Kidney (tissue), 13 donors: ENCODE measurements at regions not wholly inside any gene's neighbourhood (a gene's known extent, or its start where the extent isn't known, plus 50 kb on each side); places are given as distances from the start of the nearest gene placed in this dataset.

Source experiments
- DNase-seq, 5 donors: peaks; one replicate each; pipeline ENCODE4 v3.0.0-alpha.2; 2013 to 2020
- FAIRE-seq: peaks from 2 replicates; lab custom pipeline; 2012; peaks lifted over from hg19 to GRCh38; lab: Jason Lieb, UNC
- H3K27ac ChIP-seq, 2 donors: one replicate each; pipeline ENCODE4 v1.7.0; 2013; ENCODE audit warnings: low read depth in 2 of 2, low read length in 2 of 2, inconsistent platforms in 1 of 2
- H3K27me3 ChIP-seq: one replicate; pipeline ENCODE4 v1.7.1; 2013; ENCODE audit warnings: low read length, inconsistent platforms; ENCODE audit not compliant: control insufficient read depth, insufficient read depth
- H3K36me3 ChIP-seq, 3 donors: one replicate each; pipeline versions ENCODE4 v1.7.0 to v1.7.1; 2013; ENCODE audit warnings: low read length in 3 of 3, control low read depth in 1 of 3, inconsistent platforms in 1 of 3; ENCODE audit not compliant: insufficient read depth in 3 of 3, control insufficient read depth in 2 of 3
- H3K4me1 ChIP-seq, 3 donors: one replicate each; pipeline versions ENCODE4 v1.7.0 to v1.7.1; 2013; ENCODE audit warnings: low read length in 3 of 3, inconsistent platforms in 1 of 3, low read depth in 1 of 3; ENCODE audit not compliant: control insufficient read depth in 2 of 3, insufficient read depth in 2 of 3
- H3K4me3 ChIP-seq, 3 donors: one replicate each; pipeline versions ENCODE4 v1.7.0 to v1.8.1; 2013; ENCODE audit warnings: low read length in 3 of 3, control low read depth in 1 of 3, inconsistent platforms in 1 of 3
- H3K9ac ChIP-seq, 3 donors: one replicate each; pipeline versions ENCODE4 v1.7.0 to v1.7.1; 2013; ENCODE audit warnings: low read length in 3 of 3, control low read depth in 1 of 3, inconsistent platforms in 1 of 3
- H3K9me3 ChIP-seq, 3 donors: one replicate each; pipeline versions ENCODE4 v1.7.0 to v1.7.1; 2013; ENCODE audit warnings: low read length in 3 of 3, control low read depth in 1 of 3, inconsistent platforms in 1 of 3; ENCODE audit not compliant: control insufficient read depth in 2 of 3, insufficient read depth in 1 of 3
- intact Hi-C: fragments of 100-400 bp; cut with DNase I; formaldehyde crosslinking; loops from one replicate; pipeline ENCODE4 v1.11.1; 2022
- TF ChIP-seq, protein P1 (sequence below): IDR thresholded peaks from 3 replicates; pipeline ENCODE4 v1.5.1; 2012; ENCODE audit warnings: mild to moderate bottlenecking, moderate library complexity, borderline replicate concordance; ENCODE audit not compliant: insufficient read depth; ENCODE audit errors: extremely low read depth
- donor health status: control.
- donor health status: control.
- donor health status: control.
- donor health status: control.
- donor health status: control.
- donor health status: DM: yes; HTN: yes; CAD: no.
- donor health status: Normal renal cell carcinoma (clear cell type).

DNA sequence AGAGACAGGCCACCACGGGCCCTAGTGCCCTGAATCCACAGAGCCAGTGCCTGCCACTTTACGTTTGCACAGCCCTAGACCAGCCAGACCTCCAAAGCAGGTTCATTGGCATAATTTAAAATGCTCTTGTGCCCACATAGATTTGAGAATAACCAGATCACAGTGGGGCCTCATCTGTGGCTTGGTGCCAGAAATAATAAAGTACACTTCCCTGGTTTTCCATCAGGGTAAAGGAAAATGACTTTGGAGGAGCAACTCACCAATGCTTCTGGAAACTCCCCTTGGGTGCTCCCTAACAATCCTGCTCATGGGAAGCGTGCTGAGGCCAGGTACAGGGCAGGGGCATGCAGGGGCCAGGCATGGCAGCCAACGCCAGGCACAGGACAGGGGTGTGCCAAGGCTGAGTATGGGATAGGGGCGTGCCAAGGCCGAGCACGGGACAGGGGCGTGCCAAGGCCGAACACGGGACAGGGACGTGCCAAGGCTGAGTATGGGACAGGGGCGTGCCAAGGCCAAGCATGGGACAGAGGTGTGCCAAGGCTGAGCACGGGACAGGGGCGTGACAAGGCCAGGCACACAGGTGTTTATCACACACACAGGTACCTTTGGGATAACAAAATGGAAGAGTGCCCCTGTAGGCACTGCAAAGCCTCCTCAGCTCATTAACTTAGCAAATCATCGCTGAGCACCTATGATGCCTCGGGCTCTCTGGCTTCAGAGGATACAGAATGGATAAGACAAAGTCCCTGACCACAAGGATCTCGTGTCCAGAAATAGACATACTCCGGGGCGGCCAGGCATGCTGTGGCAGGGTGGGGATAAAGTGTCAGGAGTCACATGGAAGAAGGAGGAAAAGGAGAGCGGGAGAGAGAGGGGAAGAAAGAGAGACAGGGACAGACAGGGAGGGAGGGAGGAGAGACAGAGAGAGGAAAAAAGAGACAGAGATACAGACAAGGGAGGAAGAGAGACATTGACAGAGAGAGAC lies 334.7 kb downstream of the EIPR1 start:
- intact Hi-C loops = no loop called here
- H3K27ac ChIP-seq = no peak overlapping the region
- DNase-seq = peak in 1 of 5 donors; percentile 10
- no peaks in the 10 kb centered on the region for H3K27me3 ChIP-seq
- H3K9me3 ChIP-seq = peaks cover 0 to 7% (median 0%) of the 10 kb centered on the region in 3 donors
- FAIRE-seq = no peak
- H3K4me3 ChIP-seq = no peak overlapping the region
- H3K36me3 ChIP-seq = peaks cover 0 to 3% (median 0%) of the 10 kb centered on the region in 3 donors
- no peak overlapping the region for H3K9ac ChIP-seq
- TF ChIP-seq, protein P1, sequence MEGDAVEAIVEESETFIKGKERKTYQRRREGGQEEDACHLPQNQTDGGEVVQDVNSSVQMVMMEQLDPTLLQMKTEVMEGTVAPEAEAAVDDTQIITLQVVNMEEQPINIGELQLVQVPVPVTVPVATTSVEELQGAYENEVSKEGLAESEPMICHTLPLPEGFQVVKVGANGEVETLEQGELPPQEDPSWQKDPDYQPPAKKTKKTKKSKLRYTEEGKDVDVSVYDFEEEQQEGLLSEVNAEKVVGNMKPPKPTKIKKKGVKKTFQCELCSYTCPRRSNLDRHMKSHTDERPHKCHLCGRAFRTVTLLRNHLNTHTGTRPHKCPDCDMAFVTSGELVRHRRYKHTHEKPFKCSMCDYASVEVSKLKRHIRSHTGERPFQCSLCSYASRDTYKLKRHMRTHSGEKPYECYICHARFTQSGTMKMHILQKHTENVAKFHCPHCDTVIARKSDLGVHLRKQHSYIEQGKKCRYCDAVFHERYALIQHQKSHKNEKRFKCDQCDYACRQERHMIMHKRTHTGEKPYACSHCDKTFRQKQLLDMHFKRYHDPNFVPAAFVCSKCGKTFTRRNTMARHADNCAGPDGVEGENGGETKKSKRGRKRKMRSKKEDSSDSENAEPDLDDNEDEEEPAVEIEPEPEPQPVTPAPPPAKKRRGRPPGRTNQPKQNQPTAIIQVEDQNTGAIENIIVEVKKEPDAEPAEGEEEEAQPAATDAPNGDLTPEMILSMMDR = no peak
- no peaks in the 10 kb centered on the region for H3K4me1 ChIP-seq

DNA sequence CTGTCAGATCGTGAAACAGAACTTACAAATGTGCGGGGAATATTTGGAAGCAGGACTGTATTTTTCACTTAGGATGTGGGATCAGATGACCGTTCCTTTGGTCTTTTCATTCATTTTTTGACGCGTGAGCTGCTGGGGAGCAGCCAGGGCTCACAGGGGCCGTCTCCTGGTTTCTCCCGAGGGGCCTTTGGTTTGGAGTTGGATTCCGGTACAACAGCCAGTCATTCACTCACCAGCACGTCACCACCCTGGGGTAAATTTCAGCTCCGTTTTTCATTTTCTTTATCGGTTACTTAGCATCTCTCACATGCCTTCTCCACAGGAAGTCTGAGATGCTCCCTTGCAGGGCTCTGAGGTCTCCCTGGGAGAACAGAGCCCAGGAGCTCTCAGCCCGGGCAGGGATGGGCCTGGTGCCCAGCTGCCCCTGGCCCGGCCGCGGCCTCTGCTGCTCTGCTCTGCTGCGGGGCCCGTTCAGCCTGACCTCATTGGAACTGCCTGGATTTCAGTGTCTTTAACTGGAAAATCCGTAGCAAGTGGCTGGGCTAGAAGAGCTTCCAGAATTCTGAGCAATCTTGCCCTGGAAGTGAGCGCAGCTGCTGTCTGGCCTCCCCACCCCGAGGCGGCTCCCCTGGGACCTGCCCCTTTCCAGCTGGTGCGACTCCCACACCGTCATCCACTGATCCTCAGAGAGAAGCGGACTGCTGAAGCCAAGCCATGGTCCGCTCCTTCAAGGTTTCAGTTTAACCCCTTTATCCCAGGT lies 335.6 kb downstream of the EIPR1 start:
- Histone ChIP-seq H3K4me3 (no peak overlapping the region), H3K27me3 (no peaks in the 10 kb centered on the region), H3K9ac (no peak overlapping the region), H3K4me1 (no peaks in the 10 kb centered on the region), H3K27ac (no peak overlapping the region), H3K9me3 (peaks cover 0 to 7% (median 0%) of the 10 kb centered on the region in 3 donors), H3K36me3 (peaks cover 0 to 3% (median 0%) of the 10 kb centered on the region in 3 donors)
- intact Hi-C loops = no loop called here
- no peak for FAIRE-seq
- peak in 4 of 5 donors; percentile 12 to 48 (median 34) for DNase-seq
- TF ChIP-seq, protein P1 = no peak

DNA sequence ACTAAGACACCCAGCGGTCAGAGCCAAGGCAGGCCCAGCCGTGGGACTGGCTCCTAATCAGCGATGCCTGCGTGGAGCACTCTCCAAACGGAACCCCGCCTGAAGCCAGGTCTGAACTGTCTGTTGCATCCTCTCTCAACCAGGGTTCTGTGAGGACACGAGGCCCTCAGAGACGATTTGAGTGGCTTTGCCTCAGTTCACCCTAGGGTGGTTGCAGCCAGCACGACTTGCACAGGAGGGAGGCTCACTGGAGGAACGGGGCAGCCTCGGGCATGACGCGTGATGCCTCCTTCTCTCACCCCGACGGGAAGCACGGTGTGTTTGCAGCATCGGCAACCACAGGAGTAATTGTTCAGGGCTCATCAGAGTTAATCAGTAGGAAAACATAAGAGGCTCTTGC lies 336.4 kb downstream of the EIPR1 start:
- Histone ChIP-seq H3K4me3 (no peak overlapping the region), H3K9ac (no peak overlapping the region), H3K27ac (no peak overlapping the region), H3K4me1 (no peaks in the 10 kb centered on the region), H3K36me3 (peaks cover 0 to 3% (median 0%) of the 10 kb centered on the region in 3 donors), H3K27me3 (no peaks in the 10 kb centered on the region), H3K9me3 (peaks cover 0 to 6% (median 0%) of the 10 kb centered on the region in 3 donors)
- DNase-seq = peak in 1 of 5 donors; percentile 18
- no peak for FAIRE-seq
- intact Hi-C loops = no loop called here
- TF ChIP-seq, protein P1 = no peak
